ENCODE measurements at regions not wholly inside any gene's neighbourhood (a gene's known extent, or its start where the extent isn't known, plus 50 kb on each side); places are given as distances from the start of the nearest gene placed in this dataset.

- FAIRE-seq = no peak
- no peaks in the 10 kb centered on the region for H3K36me3 ChIP-seq (ENCODE audit: control insufficient read depth, insufficient read depth, low read length)
- no peak overlapping the region for H3K4me3 ChIP-seq (ENCODE audit: low read depth, low read length)
- DNase-seq (ENCODE audit: low read depth) = no peak
- TF ChIP-seq CTCF (IDR thresholded peaks at IDR 0.05; ENCODE audit: insufficient read depth, low read length, severe bottlenecking) = no peak
- H3K27me3 ChIP-seq (ENCODE audit: control insufficient read depth, insufficient read depth, low read length) = no peaks in the 10 kb centered on the region
Measured at GRCh38 chr6:66985816-66986215, 1278.8 kb upstream of the EYS start.

- Histone ChIP-seq H3K4me3 (ENCODE audit: low read depth, low read length) (no peak overlapping the region), H3K36me3 (ENCODE audit: control insufficient read depth, insufficient read depth, low read length) (no peaks in the 10 kb centered on the region), H3K27me3 (ENCODE audit: control insufficient read depth, insufficient read depth, low read length) (no peaks in the 10 kb centered on the region)
- DNase-seq (ENCODE audit: low read depth) = no peak
- FAIRE-seq = no peak
- TF ChIP-seq CTCF (IDR thresholded peaks at IDR 0.05; ENCODE audit: insufficient read depth, low read length, severe bottlenecking) = no peak
Measured at GRCh38 chr6:66970373-66970772, 1263.3 kb upstream of the EYS start.

- Histone ChIP-seq H3K27me3 (ENCODE audit: control insufficient read depth, insufficient read depth, low read length) (no peaks in the 10 kb centered on the region), H3K4me3 (ENCODE audit: low read depth, low read length) (no peak overlapping the region), H3K36me3 (ENCODE audit: control insufficient read depth, insufficient read depth, low read length) (no peaks in the 10 kb centered on the region)
- no peak for TF ChIP-seq CTCF (IDR thresholded peaks at IDR 0.05; ENCODE audit: insufficient read depth, low read length, severe bottlenecking)
- FAIRE-seq (no peak), DNase-seq (ENCODE audit: low read depth) (no peak)
Measured at GRCh38 chr6:66965227-66965626, 1258.2 kb upstream of the EYS start.

GRCh38 chr6:66964216-66964615 lies 1257.2 kb upstream of the EYS start:
- FAIRE-seq (no peak), DNase-seq (ENCODE audit: low read depth) (no peak)
- H3K36me3 ChIP-seq (ENCODE audit: control insufficient read depth, insufficient read depth, low read length) = no peaks in the 10 kb centered on the region
- no peak overlapping the region for H3K4me3 ChIP-seq (ENCODE audit: low read depth, low read length)
- no peak for TF ChIP-seq CTCF (IDR thresholded peaks at IDR 0.05; ENCODE audit: insufficient read depth, low read length, severe bottlenecking)
- H3K27me3 ChIP-seq (ENCODE audit: control insufficient read depth, insufficient read depth, low read length) = no peaks in the 10 kb centered on the region

GRCh38 chr6:66962082-66962481 lies 1255.1 kb upstream of the EYS start:
- FAIRE-seq (no peak), DNase-seq (ENCODE audit: low read depth) (no peak)
- Histone ChIP-seq H3K36me3 (ENCODE audit: control insufficient read depth, insufficient read depth, low read length) (no peaks in the 10 kb centered on the region), H3K4me3 (ENCODE audit: low read depth, low read length) (no peak overlapping the region), H3K27me3 (ENCODE audit: control insufficient read depth, insufficient read depth, low read length) (no peaks in the 10 kb centered on the region)
- TF ChIP-seq CTCF (IDR thresholded peaks at IDR 0.05; ENCODE audit: insufficient read depth, low read length, severe bottlenecking) = no peak

GRCh38 chr6:66961191-66961590 lies 1254.2 kb upstream of the EYS start:
- FAIRE-seq (no peak), DNase-seq (ENCODE audit: low read depth) (peak; percentile 34)
- no peaks in the 10 kb centered on the region for H3K27me3 ChIP-seq (ENCODE audit: control insufficient read depth, insufficient read depth, low read length)
- TF ChIP-seq CTCF (IDR thresholded peaks at IDR 0.05; ENCODE audit: insufficient read depth, low read length, severe bottlenecking) = no peak
- no peaks in the 10 kb centered on the region for H3K36me3 ChIP-seq (ENCODE audit: control insufficient read depth, insufficient read depth, low read length)
- H3K4me3 ChIP-seq (ENCODE audit: low read depth, low read length) = no peak overlapping the region

Data from bronchial epithelial cell (primary cell).